ENCODE measurements at regions not wholly inside any gene's neighbourhood (a gene's known extent, or its start where the extent isn't known, plus 50 kb on each side); places are given as distances from the start of the nearest gene placed in this dataset.

- no peak for TF ChIP-seq POLR2A (IDR thresholded peaks at IDR 0.05)
- TF ChIP-seq, protein P1, sequence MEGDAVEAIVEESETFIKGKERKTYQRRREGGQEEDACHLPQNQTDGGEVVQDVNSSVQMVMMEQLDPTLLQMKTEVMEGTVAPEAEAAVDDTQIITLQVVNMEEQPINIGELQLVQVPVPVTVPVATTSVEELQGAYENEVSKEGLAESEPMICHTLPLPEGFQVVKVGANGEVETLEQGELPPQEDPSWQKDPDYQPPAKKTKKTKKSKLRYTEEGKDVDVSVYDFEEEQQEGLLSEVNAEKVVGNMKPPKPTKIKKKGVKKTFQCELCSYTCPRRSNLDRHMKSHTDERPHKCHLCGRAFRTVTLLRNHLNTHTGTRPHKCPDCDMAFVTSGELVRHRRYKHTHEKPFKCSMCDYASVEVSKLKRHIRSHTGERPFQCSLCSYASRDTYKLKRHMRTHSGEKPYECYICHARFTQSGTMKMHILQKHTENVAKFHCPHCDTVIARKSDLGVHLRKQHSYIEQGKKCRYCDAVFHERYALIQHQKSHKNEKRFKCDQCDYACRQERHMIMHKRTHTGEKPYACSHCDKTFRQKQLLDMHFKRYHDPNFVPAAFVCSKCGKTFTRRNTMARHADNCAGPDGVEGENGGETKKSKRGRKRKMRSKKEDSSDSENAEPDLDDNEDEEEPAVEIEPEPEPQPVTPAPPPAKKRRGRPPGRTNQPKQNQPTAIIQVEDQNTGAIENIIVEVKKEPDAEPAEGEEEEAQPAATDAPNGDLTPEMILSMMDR (IDR thresholded peaks at IDR 0.05), result peak in 2 of 3 experiments; percentile 12 to 19
These were observed 109.1 kb downstream of the HAUS1 start for GRCh38 chr18:46213295-46213694.
